GM12873 (cell line): ENCODE measurements at regions not wholly inside any gene's neighbourhood (a gene's known extent, or its start where the extent isn't known, plus 50 kb on each side); places are given as distances from the start of the nearest gene placed in this dataset.

Experiments used
- CTCF ChIP-seq: IDR thresholded peaks from 2 replicates; pipeline ENCODE4 v1.5.1; 2012; ENCODE audit warnings: low read depth, mild to moderate bottlenecking, moderate library complexity, low read length, control low read depth; ENCODE audit not compliant: insufficient read depth; ENCODE audit errors: missing control alignments

- no peak for TF ChIP-seq CTCF
Observed at GRCh38 chr18:74023220-74023619, 124.4 kb downstream of the FBXO15 start.

GRCh38 chr18:74019864-74020263 is 127.8 kb downstream of the FBXO15 start:
- no peak for TF ChIP-seq CTCF

- no peak for TF ChIP-seq CTCF
Observed at GRCh38 chr18:74013955-74014354, 133.7 kb downstream of the FBXO15 start.

GRCh38 chr18:74012954-74013630 is 134.5 kb downstream of the FBXO15 start:
- no peak for TF ChIP-seq CTCF

GRCh38 chr18:74006143-74006542 is 141.5 kb downstream of the FBXO15 start:
- TF ChIP-seq CTCF: no peak

- no peak for TF ChIP-seq CTCF
Observed at GRCh38 chr18:74005320-74006109, 142.1 kb downstream of the FBXO15 start.

GRCh38 chr18:73992242-73993022 is 155.2 kb downstream of the FBXO15 start:
- TF ChIP-seq CTCF: no peak
